ENCODE measurements at regions not wholly inside any gene's neighbourhood (a gene's known extent, or its start where the extent isn't known, plus 50 kb on each side); places are given as distances from the start of the nearest gene placed in this dataset.

GRCh38 chr2:15714609-15715008 lies 122.9 kb downstream of the DDX1 start:
- Histone ChIP-seq H3K9ac (ENCODE audit: low read length) (no peak overlapping the region), H3K36me3 (ENCODE audit: insufficient read depth, low read length) (no peaks in the 10 kb centered on the region), H3F3A (ENCODE audit: insufficient read depth, low read length, poor library complexity, severe bottlenecking) (no peaks in the 10 kb centered on the region), H3K9me2 (ENCODE audit: insufficient read depth, low read length) (no peaks in the 10 kb centered on the region), H3K27ac (ENCODE audit: low read length) (no peak overlapping the region), H3K4me3 (ENCODE audit: low read length) (no peak overlapping the region), H4K20me1 (ENCODE audit: insufficient read depth) (no peaks in the 10 kb centered on the region), H3K79me2 (replicated peaks; ENCODE audit: insufficient read depth, low read length) (no peaks in the 10 kb centered on the region), H2AFZ (ENCODE audit: low read depth, low read length) (no peak overlapping the region), H3K27me3 (ENCODE audit: insufficient read depth, low read depth, low read length) (no peaks in the 10 kb centered on the region), H3K9me3 (ENCODE audit: low read length) (no peaks in the 10 kb centered on the region), H3K4me2 (ENCODE audit: low read length) (no peak overlapping the region)
- TF ChIP-seq MXI1 (conservative IDR thresholded peaks at IDR 0.05; ENCODE audit: poor library complexity, severe bottlenecking) (no peak), SMC3 (conservative IDR thresholded peaks at IDR 0.05; ENCODE audit: poor library complexity) (no peak)

DNA sequence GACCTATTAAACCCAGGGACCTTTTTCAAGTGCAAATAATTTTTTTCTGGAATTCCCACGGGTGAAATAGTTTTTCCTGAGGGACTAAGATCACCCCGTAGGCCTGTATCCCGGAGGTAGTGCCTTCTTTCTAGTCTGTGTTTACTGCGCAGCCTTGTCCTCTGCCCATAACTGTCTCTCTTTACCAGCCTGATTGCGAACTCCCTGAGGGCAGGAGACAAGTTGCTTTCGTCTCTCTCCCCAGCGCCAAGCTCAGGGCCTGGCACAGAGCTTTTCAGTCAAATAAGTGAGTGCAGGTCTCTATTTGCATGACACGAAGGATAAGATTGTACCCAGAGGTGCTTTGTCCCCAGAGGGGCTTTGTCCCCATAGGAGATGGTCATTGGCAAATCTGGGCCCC lies 123.9 kb downstream of the DDX1 start:
- Histone ChIP-seq H3K36me3 (ENCODE audit: insufficient read depth, low read length) (no peaks in the 10 kb centered on the region), H3K4me2 (ENCODE audit: low read length) (no peak overlapping the region), H3F3A (ENCODE audit: insufficient read depth, low read length, poor library complexity, severe bottlenecking) (no peaks in the 10 kb centered on the region), H3K4me3 (ENCODE audit: low read length) (no peak overlapping the region), H4K20me1 (ENCODE audit: insufficient read depth) (no peaks in the 10 kb centered on the region), H3K9ac (ENCODE audit: low read length) (no peak overlapping the region), H3K9me2 (ENCODE audit: insufficient read depth, low read length) (no peaks in the 10 kb centered on the region), H3K9me3 (ENCODE audit: low read length) (no peaks in the 10 kb centered on the region), H3K27ac (ENCODE audit: low read length) (no peak overlapping the region), H2AFZ (ENCODE audit: low read depth, low read length) (no peak overlapping the region), H3K79me2 (replicated peaks; ENCODE audit: insufficient read depth, low read length) (no peaks in the 10 kb centered on the region), H3K27me3 (ENCODE audit: insufficient read depth, low read depth, low read length) (no peaks in the 10 kb centered on the region)
- TF ChIP-seq REST (IDR thresholded peaks at IDR 0.05; ENCODE audit: borderline replicate concordance) (no peak), MXI1 (conservative IDR thresholded peaks at IDR 0.05; ENCODE audit: poor library complexity, severe bottlenecking) (no peak), CTCF (IDR thresholded peaks at IDR 0.05; ENCODE audit: poor library complexity, severe bottlenecking) (no peak), SMC3 (conservative IDR thresholded peaks at IDR 0.05; ENCODE audit: poor library complexity) (no peak), EZH2 (IDR thresholded peaks at IDR 0.05; ENCODE audit: borderline replicate concordance, insufficient read depth, low read length, poor library complexity, severe bottlenecking) (no peak), POLR2AphosphoS5 (IDR thresholded peaks at IDR 0.05) (no peak), TAF1 (IDR thresholded peaks at IDR 0.05; ENCODE audit: low read depth) (no peak), EP300 (conservative IDR thresholded peaks at IDR 0.05; ENCODE audit: poor library complexity, severe bottlenecking) (no peak), RAD21 (conservative IDR thresholded peaks at IDR 0.05) (no peak)
